ENCODE measurements at regions not wholly inside any gene's neighbourhood (a gene's known extent, or its start where the extent isn't known, plus 50 kb on each side); places are given as distances from the start of the nearest gene placed in this dataset.

- TF ChIP-seq, protein P1, sequence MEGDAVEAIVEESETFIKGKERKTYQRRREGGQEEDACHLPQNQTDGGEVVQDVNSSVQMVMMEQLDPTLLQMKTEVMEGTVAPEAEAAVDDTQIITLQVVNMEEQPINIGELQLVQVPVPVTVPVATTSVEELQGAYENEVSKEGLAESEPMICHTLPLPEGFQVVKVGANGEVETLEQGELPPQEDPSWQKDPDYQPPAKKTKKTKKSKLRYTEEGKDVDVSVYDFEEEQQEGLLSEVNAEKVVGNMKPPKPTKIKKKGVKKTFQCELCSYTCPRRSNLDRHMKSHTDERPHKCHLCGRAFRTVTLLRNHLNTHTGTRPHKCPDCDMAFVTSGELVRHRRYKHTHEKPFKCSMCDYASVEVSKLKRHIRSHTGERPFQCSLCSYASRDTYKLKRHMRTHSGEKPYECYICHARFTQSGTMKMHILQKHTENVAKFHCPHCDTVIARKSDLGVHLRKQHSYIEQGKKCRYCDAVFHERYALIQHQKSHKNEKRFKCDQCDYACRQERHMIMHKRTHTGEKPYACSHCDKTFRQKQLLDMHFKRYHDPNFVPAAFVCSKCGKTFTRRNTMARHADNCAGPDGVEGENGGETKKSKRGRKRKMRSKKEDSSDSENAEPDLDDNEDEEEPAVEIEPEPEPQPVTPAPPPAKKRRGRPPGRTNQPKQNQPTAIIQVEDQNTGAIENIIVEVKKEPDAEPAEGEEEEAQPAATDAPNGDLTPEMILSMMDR (IDR thresholded peaks at IDR 0.05): no peak
- no peaks in the 10 kb centered on the region for H3K4me1 Mint-ChIP-seq
- H3K27me3 Mint-ChIP-seq: peaks cover 3% of the 10 kb centered on the region
- ChIA-PET POLR2A (no interaction called here), CTCF (interaction anchor here (1.6 kb wide), 1 partner anchor 66 kb away, joined by 4 read pairs; no protein-coding TSS in a partner anchor)
- no peaks in the 10 kb centered on the region for H3K9me3 Mint-ChIP-seq
- no peak for ATAC-seq (ENCODE audit: low read depth)
- no peak overlapping the region for H3K4me3 Mint-ChIP-seq
- intact Hi-C loops (cut with micrococcal nuclease): no loop called here
- DNase-seq: no peak
- no peak overlapping the region for H3K27ac Mint-ChIP-seq
- H3K36me3 Mint-ChIP-seq (ENCODE audit: low read depth): no peaks in the 10 kb centered on the region
Observed at GRCh38 chr1:229161740-229162139, 109.2 kb upstream of the RAB4A start.

- TF ChIP-seq, protein P1 (IDR thresholded peaks at IDR 0.05): no peak
- no peak for ATAC-seq (ENCODE audit: low read depth)
Observed at GRCh38 chr1:229162825-229163515, 107.9 kb upstream of the RAB4A start.

DNA sequence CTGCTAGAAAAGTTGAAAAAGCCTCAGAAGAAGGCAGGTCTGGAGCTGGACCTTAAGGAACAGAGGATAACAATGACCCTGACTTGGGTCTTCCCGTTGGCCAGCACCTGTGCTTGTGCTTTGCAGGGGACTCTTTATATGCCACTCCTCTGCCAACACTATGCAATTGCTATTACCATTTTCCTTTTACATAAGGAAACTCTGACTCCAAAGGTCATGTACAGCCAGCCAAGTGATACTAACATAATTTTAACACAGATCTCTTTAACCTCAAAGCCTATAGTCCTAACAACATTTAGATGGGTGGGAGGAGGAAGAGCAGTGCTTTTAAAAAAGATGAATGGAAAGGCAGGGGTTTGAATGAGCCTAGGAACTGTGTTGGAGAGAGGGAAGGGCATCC is 106.6 kb upstream of the RAB4A start:
- TF ChIP-seq, protein P1 (IDR thresholded peaks at IDR 0.05): no peak
- Mint-ChIP-seq H3K27me3 (peaks cover 6% of the 10 kb centered on the region), H3K27ac (no peak overlapping the region), H3K9me3 (no peaks in the 10 kb centered on the region), H3K4me1 (no peaks in the 10 kb centered on the region), H3K4me3 (no peak overlapping the region), H3K36me3 (ENCODE audit: low read depth) (no peaks in the 10 kb centered on the region)
- ChIA-PET POLR2A (no interaction called here), CTCF (no interaction called here)
- DNase-seq: no peak
- no peak for ATAC-seq (ENCODE audit: low read depth)
- intact Hi-C loops (cut with micrococcal nuclease): no loop called here

More at GRCh38 chr1:229162825-229163515, 107.9 kb upstream of the RAB4A start:
- no peaks in the 10 kb centered on the region for H3K36me3 Mint-ChIP-seq (ENCODE audit: low read depth)
- H3K27ac Mint-ChIP-seq: no peak overlapping the region
- ChIA-PET POLR2A (interaction anchor here (0.7 to 1.0 kb wide), 3 partner anchors 64 to 318 kb away, joined by 5 to 8 read pairs (median 8); no protein-coding TSS in a partner anchor), CTCF (interaction anchor here (1.6 kb wide), 1 partner anchor 65 kb away, joined by 4 read pairs; no protein-coding TSS in a partner anchor)
- intact Hi-C loops (cut with micrococcal nuclease): no loop called here
- H3K4me3 Mint-ChIP-seq: no peak overlapping the region
- peaks cover 5% of the 10 kb centered on the region for H3K27me3 Mint-ChIP-seq
- no peaks in the 10 kb centered on the region for H3K9me3 Mint-ChIP-seq
- H3K4me1 Mint-ChIP-seq: no peaks in the 10 kb centered on the region
- DNase-seq: no peak

DNA sequence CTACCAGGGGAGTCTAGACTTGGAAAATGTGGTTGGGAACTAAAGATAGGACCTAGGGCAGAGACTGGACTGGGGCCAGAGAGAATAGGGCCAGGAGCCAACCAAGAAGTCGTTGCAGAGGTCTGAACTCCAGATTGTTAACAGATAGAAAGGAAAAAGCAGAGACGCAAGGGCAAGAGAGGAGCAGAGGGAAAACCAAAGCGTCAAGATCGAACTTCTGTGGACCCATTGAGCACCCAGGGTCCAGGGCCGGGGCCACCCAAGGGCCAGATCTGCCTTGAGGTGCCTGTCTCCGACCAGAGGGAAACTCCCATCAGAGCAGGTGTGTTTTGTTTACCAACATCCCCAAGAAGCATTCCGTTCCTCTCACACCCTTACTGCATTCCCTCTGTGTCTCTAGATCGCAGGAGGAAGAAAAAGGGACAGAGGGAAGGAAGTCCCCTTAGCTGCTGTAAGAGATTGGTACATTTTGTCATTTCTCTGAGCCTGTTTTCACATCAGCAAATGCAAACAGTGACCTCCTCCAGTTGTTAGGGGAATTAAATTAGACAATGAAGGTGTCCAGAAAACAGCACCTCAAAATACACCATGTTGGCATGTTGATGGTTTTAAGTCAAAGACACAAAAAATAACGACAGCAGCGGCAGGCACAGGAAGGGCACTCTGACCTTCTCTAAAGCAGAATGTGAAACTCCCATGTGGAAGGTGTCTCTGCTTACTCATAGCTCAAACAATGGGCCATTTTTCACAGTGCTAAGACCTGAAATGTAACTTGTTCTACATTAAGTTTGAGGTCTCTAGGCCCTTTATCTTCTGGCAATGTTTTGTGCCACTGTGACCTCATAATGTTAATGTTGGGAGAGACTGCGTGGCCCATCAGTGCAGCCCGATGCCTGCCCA is 105.8 kb upstream of the RAB4A start:
- CTCF ChIA-PET: no interaction called here
- no peaks in the 10 kb centered on the region for H3K9me3 Mint-ChIP-seq
- no peaks in the 10 kb centered on the region for H3K36me3 Mint-ChIP-seq (ENCODE audit: low read depth)
- TF ChIP-seq, protein P1 (IDR thresholded peaks at IDR 0.05): no peak
- peaks cover 6% of the 10 kb centered on the region for H3K27me3 Mint-ChIP-seq
- H3K27ac Mint-ChIP-seq: no peak overlapping the region
- DNase-seq (no peak), ATAC-seq (ENCODE audit: low read depth) (no peak)
- POLR2A ChIA-PET: no interaction called here
- intact Hi-C loops (cut with micrococcal nuclease): no loop called here
- H3K4me3 Mint-ChIP-seq: no peak overlapping the region
- H3K4me1 Mint-ChIP-seq: no peaks in the 10 kb centered on the region

DNA sequence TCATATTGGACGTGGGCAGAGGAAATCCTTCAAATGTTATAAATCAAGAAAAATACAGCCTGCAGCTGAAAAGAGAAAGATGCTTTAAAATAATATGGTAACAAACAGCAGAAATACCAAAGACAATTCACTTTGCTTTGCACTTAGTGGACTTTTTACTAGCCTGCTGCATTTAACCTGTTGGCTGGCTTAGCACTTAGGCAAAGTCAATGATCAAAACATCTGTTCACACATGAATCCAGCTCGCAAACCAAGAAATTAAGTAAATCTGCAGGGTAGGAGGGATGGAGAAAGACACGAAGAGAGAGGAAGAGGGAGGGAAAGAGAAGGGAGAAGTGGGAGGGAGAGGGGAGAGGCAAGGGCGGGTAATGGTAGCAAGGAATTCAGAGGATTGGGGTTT is 103.6 kb upstream of the RAB4A start:
- intact Hi-C loops (cut with micrococcal nuclease): no loop called here
- Mint-ChIP-seq H3K36me3 (ENCODE audit: low read depth) (no peaks in the 10 kb centered on the region), H3K9me3 (no peaks in the 10 kb centered on the region), H3K27me3 (peaks cover 6% of the 10 kb centered on the region), H3K4me3 (no peak overlapping the region), H3K27ac (no peak overlapping the region), H3K4me1 (no peaks in the 10 kb centered on the region)
- TF ChIP-seq, protein P1 (IDR thresholded peaks at IDR 0.05): no peak
- CTCF ChIA-PET: no interaction called here
- POLR2A ChIA-PET: no interaction called here
- no peak for ATAC-seq (ENCODE audit: low read depth)
- DNase-seq: no peak

Measured in activated B cell treated with CpG ODN at 0.5 μM for 24 hours (primary cell).